GM20000 (cell line): ENCODE measurements at regions not wholly inside any gene's neighbourhood (a gene's known extent, or its start where the extent isn't known, plus 50 kb on each side); places are given as distances from the start of the nearest gene placed in this dataset.

ENCODE experiments used
- DNase-seq: peaks from one replicate; pipeline ENCODE4 v3.0.0; 2012; ENCODE audit warnings: low spot score
- CTCF ChIP-seq: IDR thresholded peaks from 2 replicates; pipeline ENCODE4 v1.5.1; 2012; ENCODE audit warnings: mild to moderate bottlenecking, control low read depth; ENCODE audit errors: extremely low read depth, missing control alignments

- DNase-seq: no peak
- no peak for TF ChIP-seq CTCF
Observed at GRCh38 chr5:117433818-117434217, 859.2 kb upstream of the SEMA6A start.

- no peak for DNase-seq
- no peak for TF ChIP-seq CTCF
Observed at GRCh38 chr5:117431091-117431490, 856.5 kb upstream of the SEMA6A start.

GRCh38 chr5:117425163-117425562, 850.5 kb upstream of the SEMA6A start:
- no peak for DNase-seq
- TF ChIP-seq CTCF: no peak

- TF ChIP-seq CTCF: no peak
- DNase-seq: no peak
Observed at GRCh38 chr5:117424559-117424958, 849.9 kb upstream of the SEMA6A start.

- no peak for TF ChIP-seq CTCF
- no peak for DNase-seq
Observed at GRCh38 chr5:117417501-117417900, 842.9 kb upstream of the SEMA6A start.

- no peak for DNase-seq
- TF ChIP-seq CTCF: no peak
Observed at GRCh38 chr5:117414926-117415325, 840.3 kb upstream of the SEMA6A start.

- no peak for DNase-seq
- no peak for TF ChIP-seq CTCF
Observed at GRCh38 chr5:117411701-117412100, 837.1 kb upstream of the SEMA6A start.
